ENCODE measurements at regions not wholly inside any gene's neighbourhood (a gene's known extent, or its start where the extent isn't known, plus 50 kb on each side); places are given as distances from the start of the nearest gene placed in this dataset.

- TF ChIP-seq POLR2A (IDR thresholded peaks at IDR 0.05) = no peak
- no peak for TF ChIP-seq CTCF (IDR thresholded peaks at IDR 0.05)
- Histone ChIP-seq H3K27me3 (no peaks in the 10 kb centered on the region), H3K4me1 (no peaks in the 10 kb centered on the region), H3K4me3 (no peak overlapping the region), H3K9me3 (no peaks in the 10 kb centered on the region), H3K27ac (no peak overlapping the region), H3K36me3 (replicated peaks in 1 of 2; ENCODE audit: insufficient read depth in 1 of 2, low read depth in 2 of 2) (no peaks in the 10 kb centered on the region)
- intact Hi-C loops (cut with DNase I) = no loop called here
- DNase-seq (no peak), ATAC-seq (no peak)
- WGBS, 2 donors = 63 to 64% methylated on average over 15 to 16 of the region's 16 CpGs
Measured at GRCh38 chr11:119941636-119942411, 196.1 kb downstream of the TRIM29 start.

GRCh38 chr11:119941171-119941570 lies 196.7 kb downstream of the TRIM29 start:
- ATAC-seq = no peak
- TF ChIP-seq CTCF (IDR thresholded peaks at IDR 0.05) (no peak), POLR2A (IDR thresholded peaks at IDR 0.05) (no peak)
- Histone ChIP-seq H3K9me3 (no peaks in the 10 kb centered on the region), H3K4me3 (no peak overlapping the region), H3K27me3 (no peaks in the 10 kb centered on the region), H3K27ac (no peak overlapping the region), H3K36me3 (replicated peaks in 1 of 2; ENCODE audit: insufficient read depth in 1 of 2, low read depth in 2 of 2) (no peaks in the 10 kb centered on the region), H3K4me1 (no peaks in the 10 kb centered on the region)
- intact Hi-C loops (cut with DNase I) = no loop called here
- WGBS, 2 donors = 64 to 75% methylated on average over 4 to 6 of the region's 6 CpGs
- DNase-seq = no peak

- WGBS, 2 donors = 87 to 89% methylated on average over 7 of the region's 7 CpGs
- no peak overlapping the region for H3K27ac ChIP-seq
- H3K27me3 ChIP-seq = no peaks in the 10 kb centered on the region
- H3K4me1 ChIP-seq = no peaks in the 10 kb centered on the region
- DNase-seq = no peak
- no peak for TF ChIP-seq CTCF (IDR thresholded peaks at IDR 0.05)
- no peak for TF ChIP-seq POLR2A (IDR thresholded peaks at IDR 0.05)
- no peaks in the 10 kb centered on the region for H3K36me3 ChIP-seq (replicated peaks in 1 of 2; ENCODE audit: insufficient read depth in 1 of 2, low read depth in 2 of 2)
- ATAC-seq = no peak
- intact Hi-C loops (cut with DNase I) = no loop called here
- H3K4me3 ChIP-seq = no peak overlapping the region
- H3K9me3 ChIP-seq = no peaks in the 10 kb centered on the region
Measured at GRCh38 chr11:119940401-119940976, 197.4 kb downstream of the TRIM29 start.

GRCh38 chr11:119937412-119937811 lies 200.5 kb downstream of the TRIM29 start:
- Histone ChIP-seq H3K4me1 (no peaks in the 10 kb centered on the region), H3K4me3 (no peak overlapping the region), H3K27ac (no peak overlapping the region), H3K9me3 (no peaks in the 10 kb centered on the region), H3K36me3 (replicated peaks in 1 of 2; ENCODE audit: insufficient read depth in 1 of 2, low read depth in 2 of 2) (no peaks in the 10 kb centered on the region), H3K27me3 (no peaks in the 10 kb centered on the region)
- intact Hi-C loops (cut with DNase I) = no loop called here
- 62 to 63% methylated on average over 4 of the region's 4 CpGs for WGBS, 2 donors
- DNase-seq = no peak
- TF ChIP-seq CTCF (IDR thresholded peaks at IDR 0.05) = no peak
- TF ChIP-seq POLR2A (IDR thresholded peaks at IDR 0.05) = no peak
- no peak for ATAC-seq

GRCh38 chr11:119936426-119936825 lies 201.5 kb downstream of the TRIM29 start:
- Histone ChIP-seq H3K27me3 (no peaks in the 10 kb centered on the region), H3K27ac (no peak overlapping the region), H3K9me3 (no peaks in the 10 kb centered on the region), H3K4me3 (no peak overlapping the region), H3K36me3 (replicated peaks in 1 of 2; ENCODE audit: insufficient read depth in 1 of 2, low read depth in 2 of 2) (no peaks in the 10 kb centered on the region), H3K4me1 (no peaks in the 10 kb centered on the region)
- intact Hi-C loops (cut with DNase I) = no loop called here
- DNase-seq = no peak
- TF ChIP-seq POLR2A (IDR thresholded peaks at IDR 0.05) (no peak), CTCF (IDR thresholded peaks at IDR 0.05) (no peak)
- no peak for ATAC-seq
- WGBS, 2 donors = 63 to 81% methylated on average over 5 of the region's 5 CpGs
